Ishikawa (cell line): ENCODE measurements at regions not wholly inside any gene's neighbourhood (a gene's known extent, or its start where the extent isn't known, plus 50 kb on each side); places are given as distances from the start of the nearest gene placed in this dataset.

ENCODE experiments used
- CEBPB ChIP-seq: IDR thresholded peaks from 2 replicates; pipeline ENCODE4 v1.6.1; 2012
- CREB1 ChIP-seq: IDR thresholded peaks from 2 replicates; pipeline ENCODE4 v1.6.1; 2012; ENCODE audit warnings: low read depth
- EGR1 ChIP-seq: IDR thresholded peaks from 2 replicates; pipeline ENCODE4 v1.6.1; 2012
- EP300 ChIP-seq: IDR thresholded peaks from 2 replicates; pipeline ENCODE4 v1.6.1; 2012; ENCODE audit warnings: borderline replicate concordance
- FOXM1 ChIP-seq: IDR thresholded peaks from 2 replicates; pipeline ENCODE4 v1.6.1; 2012; ENCODE audit warnings: low read depth, borderline replicate concordance
- MAX ChIP-seq: IDR thresholded peaks from 2 replicates; pipeline ENCODE4 v1.6.1; 2012
- TAF1 ChIP-seq: IDR thresholded peaks from 2 replicates; pipeline ENCODE4 v1.6.1; 2012; ENCODE audit warnings: low read depth, mild to moderate bottlenecking
- TEAD4 ChIP-seq: IDR thresholded peaks from 2 replicates; pipeline ENCODE4 v1.6.1; 2012
- ZBTB7A ChIP-seq: IDR thresholded peaks from 2 replicates; pipeline ENCODE4 v1.6.1; 2012; ENCODE audit warnings: low read depth
- TF ChIP-seq, protein P1 (sequence below): IDR thresholded peaks from 2 replicates; pipeline ENCODE4 v1.6.1; 2012; ENCODE audit warnings: low read depth, mild to moderate bottlenecking

- no peak for TF ChIP-seq EGR1
- TF ChIP-seq CEBPB = no peak
- TF ChIP-seq MAX = no peak
- no peak for TF ChIP-seq EP300
- no peak for TF ChIP-seq CREB1
- TF ChIP-seq, protein P1, sequence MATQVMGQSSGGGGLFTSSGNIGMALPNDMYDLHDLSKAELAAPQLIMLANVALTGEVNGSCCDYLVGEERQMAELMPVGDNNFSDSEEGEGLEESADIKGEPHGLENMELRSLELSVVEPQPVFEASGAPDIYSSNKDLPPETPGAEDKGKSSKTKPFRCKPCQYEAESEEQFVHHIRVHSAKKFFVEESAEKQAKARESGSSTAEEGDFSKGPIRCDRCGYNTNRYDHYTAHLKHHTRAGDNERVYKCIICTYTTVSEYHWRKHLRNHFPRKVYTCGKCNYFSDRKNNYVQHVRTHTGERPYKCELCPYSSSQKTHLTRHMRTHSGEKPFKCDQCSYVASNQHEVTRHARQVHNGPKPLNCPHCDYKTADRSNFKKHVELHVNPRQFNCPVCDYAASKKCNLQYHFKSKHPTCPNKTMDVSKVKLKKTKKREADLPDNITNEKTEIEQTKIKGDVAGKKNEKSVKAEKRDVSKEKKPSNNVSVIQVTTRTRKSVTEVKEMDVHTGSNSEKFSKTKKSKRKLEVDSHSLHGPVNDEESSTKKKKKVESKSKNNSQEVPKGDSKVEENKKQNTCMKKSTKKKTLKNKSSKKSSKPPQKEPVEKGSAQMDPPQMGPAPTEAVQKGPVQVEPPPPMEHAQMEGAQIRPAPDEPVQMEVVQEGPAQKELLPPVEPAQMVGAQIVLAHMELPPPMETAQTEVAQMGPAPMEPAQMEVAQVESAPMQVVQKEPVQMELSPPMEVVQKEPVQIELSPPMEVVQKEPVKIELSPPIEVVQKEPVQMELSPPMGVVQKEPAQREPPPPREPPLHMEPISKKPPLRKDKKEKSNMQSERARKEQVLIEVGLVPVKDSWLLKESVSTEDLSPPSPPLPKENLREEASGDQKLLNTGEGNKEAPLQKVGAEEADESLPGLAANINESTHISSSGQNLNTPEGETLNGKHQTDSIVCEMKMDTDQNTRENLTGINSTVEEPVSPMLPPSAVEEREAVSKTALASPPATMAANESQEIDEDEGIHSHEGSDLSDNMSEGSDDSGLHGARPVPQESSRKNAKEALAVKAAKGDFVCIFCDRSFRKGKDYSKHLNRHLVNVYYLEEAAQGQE = no peak
- TF ChIP-seq TEAD4 = no peak
- TF ChIP-seq ZBTB7A = no peak
- TF ChIP-seq FOXM1 = no peak
- no peak for TF ChIP-seq TAF1
Measured at GRCh38 chr3:16040991-16041390, 133.5 kb upstream of the GALNT15 start.
